ENCODE measurements at regions not wholly inside any gene's neighbourhood (a gene's known extent, or its start where the extent isn't known, plus 50 kb on each side); places are given as distances from the start of the nearest gene placed in this dataset.

DNA sequence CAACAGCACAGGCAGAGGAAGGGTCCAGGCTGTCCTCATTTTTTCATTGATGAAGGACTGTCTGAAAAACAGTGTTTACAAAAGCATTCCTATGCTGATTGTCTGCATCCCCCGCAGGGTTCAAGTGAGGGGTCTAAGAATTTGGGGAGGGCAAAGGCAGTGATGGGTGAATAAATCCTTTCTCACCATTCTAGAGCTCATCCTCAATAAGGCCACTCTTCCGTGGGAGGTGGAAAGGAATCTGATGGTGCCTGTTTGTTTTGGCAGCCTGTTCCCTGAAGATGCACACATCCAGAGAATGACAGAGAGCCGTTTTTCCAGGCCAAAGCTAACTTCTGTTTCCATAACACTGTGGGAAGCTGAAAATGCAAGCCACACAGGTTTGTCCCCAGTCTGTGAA is 164.5 kb downstream of the MOXD1 start:
- no peak for TF ChIP-seq POLR2AphosphoS5 (IDR thresholded peaks at IDR 0.05; ENCODE audit: borderline replicate concordance, low read depth, low read length)
- no peak for TF ChIP-seq EZH2 (IDR thresholded peaks at IDR 0.05)
